H9 (cell line): ENCODE measurements at regions not wholly inside any gene's neighbourhood (a gene's known extent, or its start where the extent isn't known, plus 50 kb on each side); places are given as distances from the start of the nearest gene placed in this dataset.

ENCODE experiments used
- DNase-seq: peaks from one replicate; pipeline ENCODE4 v3.0.0-alpha.2; 2017
- H2AFZ ChIP-seq: one replicate; pipeline ENCODE4 v1.6.1; 2013; ENCODE audit warnings: mild to moderate bottlenecking, low read length, control low read depth, moderate library complexity
- H2AK5ac ChIP-seq: 2 replicates; pipeline ENCODE4 v1.6.1; 2013; ENCODE audit warnings: low read length, control low read depth, mixed read lengths; ENCODE audit not compliant: insufficient read length
- H2BK120ac ChIP-seq: one replicate; pipeline ENCODE4 v1.6.1; 2013; ENCODE audit warnings: low read depth, mild to moderate bottlenecking, low read length, control low read depth, inconsistent platforms; ENCODE audit not compliant: poor library complexity, severe bottlenecking
- H2BK12ac ChIP-seq: 2 replicates; pipeline ENCODE4 v1.6.1; 2013; ENCODE audit warnings: low read length, control low read depth, mixed read lengths, low read depth; ENCODE audit not compliant: insufficient read length
- H2BK15ac ChIP-seq: 2 replicates; pipeline ENCODE4 v1.6.1; 2013; ENCODE audit warnings: low read depth, low read length, control low read depth
- H2BK20ac ChIP-seq: one replicate; pipeline ENCODE4 v1.6.1; 2013; ENCODE audit warnings: low read depth, mild to moderate bottlenecking, low read length, control low read depth, inconsistent platforms; ENCODE audit not compliant: poor library complexity, severe bottlenecking
- H2BK5ac ChIP-seq: 2 replicates; pipeline ENCODE4 v1.6.1; 2013; ENCODE audit warnings: low read length, control low read depth, mixed read lengths; ENCODE audit not compliant: insufficient read length
- H3K14ac ChIP-seq: 2 replicates; pipeline ENCODE4 v1.6.1; 2013; ENCODE audit warnings: low read length, control low read depth; ENCODE audit not compliant: insufficient read depth
- H3K18ac ChIP-seq: 2 replicates; pipeline ENCODE4 v1.6.1; 2013; ENCODE audit warnings: low read depth, mild to moderate bottlenecking, mixed read lengths, low read length, control low read depth; ENCODE audit not compliant: insufficient read length
- H3K23ac ChIP-seq: 2 replicates; pipeline ENCODE4 v1.6.1; 2013; ENCODE audit warnings: low read length, control low read depth, mixed read lengths, low read depth; ENCODE audit not compliant: insufficient read length
- H3K23me2 ChIP-seq: 2 replicates; pipeline ENCODE4 v1.6.1; 2013; ENCODE audit warnings: low read depth, mild to moderate bottlenecking, mixed read lengths, low read length, control low read depth; ENCODE audit not compliant: insufficient read length, poor library complexity, severe bottlenecking
- H3K27ac ChIP-seq: 2 replicates; pipeline ENCODE4 v1.5.1; 2013; ENCODE audit warnings: low read length, control low read depth, mixed read lengths, low read depth; ENCODE audit not compliant: insufficient read length
- H3K27me3 ChIP-seq: 2 replicates; pipeline ENCODE4 v1.6.1; 2013; ENCODE audit warnings: low read length, control low read depth, inconsistent platforms; ENCODE audit not compliant: insufficient read depth
- H3K4ac ChIP-seq: 2 replicates; pipeline ENCODE4 v1.6.1; 2013; ENCODE audit warnings: low read depth, mild to moderate bottlenecking, control low read depth, inconsistent platforms, low read length, moderate library complexity
- H3K4me1 ChIP-seq: 2 replicates; pipeline ENCODE4 v1.6.1; 2013; ENCODE audit warnings: low read length, control low read depth, inconsistent platforms; ENCODE audit not compliant: insufficient read depth
- H3K4me2 ChIP-seq: 2 replicates; pipeline ENCODE4 v1.6.1; 2013; ENCODE audit warnings: low read length, control low read depth, mixed read lengths; ENCODE audit not compliant: insufficient read length, insufficient read depth
- H3K56ac ChIP-seq: 2 replicates; pipeline ENCODE4 v1.6.1; 2013; ENCODE audit warnings: low read depth, mild to moderate bottlenecking, mixed read lengths, low read length, control low read depth; ENCODE audit not compliant: insufficient read length
- H3K79me1 ChIP-seq: 2 replicates; pipeline ENCODE4 v1.6.1; 2013; ENCODE audit warnings: low read depth, mild to moderate bottlenecking, moderate library complexity, low read length, control low read depth, inconsistent platforms; ENCODE audit not compliant: insufficient read depth, poor library complexity, severe bottlenecking
- H3K79me2 ChIP-seq: 2 replicates; pipeline ENCODE4 v1.6.1; 2013; ENCODE audit warnings: low read length, control low read depth, inconsistent platforms; ENCODE audit not compliant: insufficient read depth
- H3K9ac ChIP-seq: 2 replicates; pipeline ENCODE4 v1.6.1; 2013; ENCODE audit warnings: low read length, control low read depth, mixed read lengths; ENCODE audit not compliant: insufficient read length; ENCODE audit errors: extremely low read depth
- H3K9me3 ChIP-seq: one replicate; pipeline ENCODE4 v1.6.1; 2013; ENCODE audit warnings: low read depth, low read length, inconsistent platforms; ENCODE audit not compliant: control insufficient read depth
- H3T11ph ChIP-seq: one replicate; pipeline ENCODE4 v1.6.1; 2013; ENCODE audit warnings: mild to moderate bottlenecking, low read length, control low read depth, inconsistent platforms
- H4K20me1 ChIP-seq: one replicate; pipeline ENCODE4 v1.6.1; 2013; ENCODE audit not compliant: control insufficient read depth, insufficient read length, insufficient read depth
- H4K5ac ChIP-seq: 2 replicates; pipeline ENCODE4 v1.6.1; 2013; ENCODE audit warnings: low read depth, mild to moderate bottlenecking, mixed read lengths, low read length, control low read depth; ENCODE audit not compliant: insufficient read length
- H4K8ac ChIP-seq: replicated peaks from 2 replicates; pipeline ENCODE4 v1.6.1; 2013; ENCODE audit warnings: low read length, control low read depth, mixed read lengths, low read depth; ENCODE audit not compliant: insufficient read length
- H4K91ac ChIP-seq: 2 replicates; pipeline ENCODE4 v1.6.1; 2013; ENCODE audit warnings: low read depth, mild to moderate bottlenecking, moderate library complexity, mixed read lengths, low read length, control low read depth; ENCODE audit not compliant: insufficient read length
- H3K27ac Mint-ChIP-seq, 3 experiments: 2 replicates in 2 of 3; 3 replicates in 1 of 3; pipeline ENCODE4 v1.8.0; 2020 to 2021; ENCODE audit warnings: mixed read lengths in 3 of 3, mild to moderate bottlenecking in 1 of 3, moderate library complexity in 1 of 3
- H3K27me3 Mint-ChIP-seq: 2 replicates; pipeline ENCODE4 v1.8.0; 2021; ENCODE audit warnings: low read depth, mild to moderate bottlenecking, moderate library complexity, mixed read lengths
- H3K36me3 Mint-ChIP-seq, 3 experiments: 2 replicates in 2 of 3; 3 replicates in 1 of 3; pipeline ENCODE4 v1.8.0; 2020 to 2021; ENCODE audit warnings: low read depth in 3 of 3, mixed read lengths in 3 of 3; ENCODE audit not compliant: insufficient read depth in 1 of 3
- H3K4me1 Mint-ChIP-seq, 2 experiments: 2 replicates each; pipeline ENCODE4 v1.8.0; 2020; ENCODE audit warnings: mixed read lengths in 2 of 2
- H3K4me3 Mint-ChIP-seq, 2 experiments: 2 replicates in 1 of 2; 3 replicates in 1 of 2; pipeline ENCODE4 v1.8.0; 2020 to 2021; ENCODE audit warnings: mild to moderate bottlenecking in 2 of 2, mixed read lengths in 2 of 2, moderate library complexity in 1 of 2
- H3K9me3 Mint-ChIP-seq, 2 experiments: 2 replicates in 1 of 2; 3 replicates in 1 of 2; pipeline ENCODE4 v1.8.0; 2020; ENCODE audit warnings: mild to moderate bottlenecking in 2 of 2, mixed read lengths in 2 of 2, moderate library complexity in 1 of 2
- WGBS: extraction: QIAGEN DNeasy Blood & Tissue Kit; methylation state at CpG from one replicate; pipeline ENCODE4 v1.1.7; 2013; ENCODE audit warnings: missing lambda C conversion rate, low lambda C conversion rate, mixed read lengths; ENCODE audit not compliant: insufficient read length; ENCODE audit errors: extremely low coverage; 5-methylcytosine and 5-hydroxymethylcytosine counted together
- TF ChIP-seq, protein P1 (sequence below): fragments of 200-600 bp; sonication (generic); conservative IDR thresholded peaks from 3 replicates; pipeline ENCODE4 v1.8.0; 2021; ENCODE audit warnings: antibody characterized with exemption, mild to moderate bottlenecking

DNA sequence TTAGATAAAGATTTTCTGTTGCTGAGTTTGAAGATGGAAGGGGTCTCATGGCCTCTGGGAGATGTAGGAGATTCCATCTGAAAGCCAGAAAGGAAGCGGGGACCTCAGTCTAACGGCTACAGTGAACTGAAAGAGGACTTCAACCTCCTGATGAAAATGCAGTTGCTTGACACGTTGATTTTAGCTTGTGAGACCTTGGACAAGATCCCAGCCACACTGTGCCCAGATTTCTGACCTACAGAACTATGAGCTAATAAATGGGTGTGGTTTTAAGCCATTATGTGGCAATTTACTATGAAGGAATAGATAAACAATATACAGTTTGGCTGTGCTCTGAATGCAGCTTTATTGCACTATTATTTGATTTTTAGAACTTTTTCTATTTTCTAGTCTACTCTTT is 342.3 kb upstream of the SEMA3D start:
- Histone ChIP-seq H4K20me1 (no peaks in the 10 kb centered on the region), H2BK20ac (no peak overlapping the region), H3K27ac (no peak overlapping the region), H2BK120ac (no peak overlapping the region), H3K4ac (no peak overlapping the region), H2AFZ (no peak overlapping the region), H2BK5ac (no peak overlapping the region), H2AK5ac (no peak overlapping the region), H4K91ac (no peak overlapping the region), H3K79me2 (no peaks in the 10 kb centered on the region), H4K8ac (no peak overlapping the region), H3K14ac (no peak overlapping the region), H3K9ac (no peak overlapping the region), H3K4me2 (no peak overlapping the region), H3K9me3 (no peaks in the 10 kb centered on the region), H2BK15ac (no peak overlapping the region), H3K4me1 (no peaks in the 10 kb centered on the region), H3K18ac (no peak overlapping the region), H3K56ac (no peak overlapping the region), H3K23ac (no peak overlapping the region), H2BK12ac (no peak overlapping the region), H3K27me3 (no peaks in the 10 kb centered on the region), H3T11ph (no peak overlapping the region), H3K23me2 (no peaks in the 10 kb centered on the region), H4K5ac (no peak overlapping the region), H3K79me1 (no peaks in the 10 kb centered on the region)
- Mint-ChIP-seq H3K4me1 (no peaks in the 10 kb centered on the region), H3K4me3 (no peak overlapping the region), H3K36me3 (no peaks in the 10 kb centered on the region), H3K27me3 (no peaks in the 10 kb centered on the region), H3K27ac (no peak overlapping the region), H3K9me3 (no peaks in the 10 kb centered on the region)
- WGBS, result no CpG with 5 or more reads among the region's 3 CpGs
- no peak for DNase-seq
- TF ChIP-seq, protein P1, sequence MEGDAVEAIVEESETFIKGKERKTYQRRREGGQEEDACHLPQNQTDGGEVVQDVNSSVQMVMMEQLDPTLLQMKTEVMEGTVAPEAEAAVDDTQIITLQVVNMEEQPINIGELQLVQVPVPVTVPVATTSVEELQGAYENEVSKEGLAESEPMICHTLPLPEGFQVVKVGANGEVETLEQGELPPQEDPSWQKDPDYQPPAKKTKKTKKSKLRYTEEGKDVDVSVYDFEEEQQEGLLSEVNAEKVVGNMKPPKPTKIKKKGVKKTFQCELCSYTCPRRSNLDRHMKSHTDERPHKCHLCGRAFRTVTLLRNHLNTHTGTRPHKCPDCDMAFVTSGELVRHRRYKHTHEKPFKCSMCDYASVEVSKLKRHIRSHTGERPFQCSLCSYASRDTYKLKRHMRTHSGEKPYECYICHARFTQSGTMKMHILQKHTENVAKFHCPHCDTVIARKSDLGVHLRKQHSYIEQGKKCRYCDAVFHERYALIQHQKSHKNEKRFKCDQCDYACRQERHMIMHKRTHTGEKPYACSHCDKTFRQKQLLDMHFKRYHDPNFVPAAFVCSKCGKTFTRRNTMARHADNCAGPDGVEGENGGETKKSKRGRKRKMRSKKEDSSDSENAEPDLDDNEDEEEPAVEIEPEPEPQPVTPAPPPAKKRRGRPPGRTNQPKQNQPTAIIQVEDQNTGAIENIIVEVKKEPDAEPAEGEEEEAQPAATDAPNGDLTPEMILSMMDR, result no peak
